ENCODE measurements at regions not wholly inside any gene's neighbourhood (a gene's known extent, or its start where the extent isn't known, plus 50 kb on each side); places are given as distances from the start of the nearest gene placed in this dataset.
A peak's percentile ranks its signal among the peaks of the same experiment; 100 is the strongest.

GRCh38 chr2:66198873-66199272, 236.1 kb upstream of the MEIS1 start:
- Histone ChIP-seq H3K4me1 (ENCODE audit: insufficient read depth) (no peaks in the 10 kb centered on the region), H3K79me2 (no peaks in the 10 kb centered on the region), H4K20me1 (ENCODE audit: insufficient read depth, poor library complexity, severe bottlenecking) (no peaks in the 10 kb centered on the region), H3K27ac (no peak overlapping the region), H3K4me2 (no peak overlapping the region), H3K36me3 (replicated peaks; ENCODE audit: insufficient read depth, low read depth) (no peaks in the 10 kb centered on the region), H2AFZ (no peak overlapping the region), H3K9me2 (replicated peaks; ENCODE audit: insufficient read depth) (no peaks in the 10 kb centered on the region), H3K4me3 (no peak overlapping the region), H3K27me3 (no peaks in the 10 kb centered on the region), H3K9me3 (ENCODE audit: low read depth) (no peaks in the 10 kb centered on the region)
- no peak for DNase-seq (ENCODE audit: low spot score)
- no peak for TF ChIP-seq CTCF (IDR thresholded peaks at IDR 0.05; ENCODE audit: poor library complexity)
- no peak for TF ChIP-seq EZH2phosphoT487 (IDR thresholded peaks at IDR 0.05; ENCODE audit: low read depth, severe bottlenecking, unreplicated experiment)
- no peak for TF ChIP-seq EZH2 (IDR thresholded peaks at IDR 0.05; ENCODE audit: borderline replicate concordance)

- no peaks in the 10 kb centered on the region for H4K20me1 ChIP-seq (ENCODE audit: insufficient read depth, poor library complexity, severe bottlenecking)
- H3K27me3 ChIP-seq, result no peaks in the 10 kb centered on the region
- H3K9me3 ChIP-seq (ENCODE audit: low read depth), result no peaks in the 10 kb centered on the region
- no peak for DNase-seq (ENCODE audit: low spot score)
- H2AFZ ChIP-seq, result no peak overlapping the region
- no peaks in the 10 kb centered on the region for H3K4me1 ChIP-seq (ENCODE audit: insufficient read depth)
- no peak overlapping the region for H3K27ac ChIP-seq
- no peaks in the 10 kb centered on the region for H3K36me3 ChIP-seq (replicated peaks; ENCODE audit: insufficient read depth, low read depth)
- 80% methylated on average over 2 of the region's 2 CpGs for WGBS (ENCODE audit: low lambda C conversion rate, missing lambda C conversion rate)
- H3K79me2 ChIP-seq, result no peaks in the 10 kb centered on the region
- H3K9me2 ChIP-seq (replicated peaks; ENCODE audit: insufficient read depth), result no peaks in the 10 kb centered on the region
- H3K4me2 ChIP-seq, result no peak overlapping the region
- H3K4me3 ChIP-seq, result no peak overlapping the region
- no peak for TF ChIP-seq CTCF (IDR thresholded peaks at IDR 0.05; ENCODE audit: poor library complexity)
- no peak for TF ChIP-seq EZH2phosphoT487 (IDR thresholded peaks at IDR 0.05; ENCODE audit: low read depth, severe bottlenecking, unreplicated experiment)
- TF ChIP-seq EZH2 (IDR thresholded peaks at IDR 0.05; ENCODE audit: borderline replicate concordance), result no peak
Measured at GRCh38 chr2:66192888-66193287, 242.0 kb upstream of the MEIS1 start.

GRCh38 chr2:66191311-66191710, 243.6 kb upstream of the MEIS1 start:
- TF ChIP-seq EZH2 (IDR thresholded peaks at IDR 0.05; ENCODE audit: borderline replicate concordance), result no peak
- no peak for TF ChIP-seq EZH2phosphoT487 (IDR thresholded peaks at IDR 0.05; ENCODE audit: low read depth, severe bottlenecking, unreplicated experiment)
- TF ChIP-seq CTCF (IDR thresholded peaks at IDR 0.05; ENCODE audit: poor library complexity), result no peak
- no peak for DNase-seq (ENCODE audit: low spot score)
- H3K9me2 ChIP-seq (replicated peaks; ENCODE audit: insufficient read depth), result no peaks in the 10 kb centered on the region
- WGBS (ENCODE audit: low lambda C conversion rate, missing lambda C conversion rate), result 90% methylated on average over 1 of the region's 1 CpG
- H3K4me2 ChIP-seq, result no peak overlapping the region
- no peaks in the 10 kb centered on the region for H3K36me3 ChIP-seq (replicated peaks; ENCODE audit: insufficient read depth, low read depth)
- H3K4me3 ChIP-seq, result no peak overlapping the region
- no peak overlapping the region for H3K27ac ChIP-seq
- H3K27me3 ChIP-seq, result no peaks in the 10 kb centered on the region
- H3K4me1 ChIP-seq (ENCODE audit: insufficient read depth), result no peaks in the 10 kb centered on the region
- no peaks in the 10 kb centered on the region for H3K79me2 ChIP-seq
- no peaks in the 10 kb centered on the region for H4K20me1 ChIP-seq (ENCODE audit: insufficient read depth, poor library complexity, severe bottlenecking)
- H2AFZ ChIP-seq, result no peak overlapping the region
- H3K9me3 ChIP-seq (ENCODE audit: low read depth), result no peaks in the 10 kb centered on the region

- Histone ChIP-seq H3K27me3 (no peaks in the 10 kb centered on the region), H3K4me2 (no peak overlapping the region), H4K20me1 (ENCODE audit: insufficient read depth, poor library complexity, severe bottlenecking) (no peaks in the 10 kb centered on the region), H3K4me1 (ENCODE audit: insufficient read depth) (no peaks in the 10 kb centered on the region), H3K27ac (no peak overlapping the region), H3K9me2 (replicated peaks; ENCODE audit: insufficient read depth) (no peaks in the 10 kb centered on the region), H3K36me3 (replicated peaks; ENCODE audit: insufficient read depth, low read depth) (no peaks in the 10 kb centered on the region), H2AFZ (no peak overlapping the region), H3K9me3 (ENCODE audit: low read depth) (no peaks in the 10 kb centered on the region), H3K4me3 (no peak overlapping the region), H3K79me2 (no peaks in the 10 kb centered on the region)
- TF ChIP-seq EZH2 (IDR thresholded peaks at IDR 0.05; ENCODE audit: borderline replicate concordance) (no peak), EZH2phosphoT487 (IDR thresholded peaks at IDR 0.05; ENCODE audit: low read depth, severe bottlenecking, unreplicated experiment) (no peak), CTCF (IDR thresholded peaks at IDR 0.05; ENCODE audit: poor library complexity) (no peak)
- DNase-seq (ENCODE audit: low spot score), result peak; percentile 13
Measured at GRCh38 chr2:66189553-66189952, 245.4 kb upstream of the MEIS1 start.
